ENCODE measurements at regions not wholly inside any gene's neighbourhood (a gene's known extent, or its start where the extent isn't known, plus 50 kb on each side); places are given as distances from the start of the nearest gene placed in this dataset.

DNA sequence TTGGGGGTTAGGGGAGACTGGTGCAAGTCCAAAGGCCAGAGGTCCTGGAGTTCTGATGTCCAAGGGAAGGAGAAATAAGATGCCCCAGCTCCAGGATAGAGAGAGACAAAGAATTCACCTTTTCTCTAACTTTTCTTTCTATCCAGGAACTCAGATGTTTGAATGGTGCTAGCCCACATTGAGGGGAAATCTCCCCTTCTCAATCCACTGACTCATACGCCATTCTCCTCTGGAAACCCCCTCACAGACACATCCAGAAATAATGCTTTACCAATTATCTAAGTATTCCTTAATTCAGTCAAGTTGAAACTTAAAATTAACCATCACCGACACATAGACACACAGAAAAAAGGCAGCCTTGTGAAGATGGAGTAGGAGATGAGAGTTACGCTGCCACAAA, 1085.2 kb downstream of the NSUN3 start:
- Histone ChIP-seq H3K79me2 (ENCODE audit: insufficient read depth, low read length) (no peaks in the 10 kb centered on the region), H3K4me1 (ENCODE audit: insufficient read depth, low read length) (no peaks in the 10 kb centered on the region), H3K9me3 (ENCODE audit: low read depth, low read length) (no peaks in the 10 kb centered on the region), H3K36me3 (ENCODE audit: insufficient read depth, low read length) (no peaks in the 10 kb centered on the region), H3K27ac (ENCODE audit: low read depth, low read length) (no peak overlapping the region), H3K4me3 (ENCODE audit: insufficient read depth, low read length) (no peak overlapping the region), H3K4me2 (ENCODE audit: insufficient read depth, low read length) (no peak overlapping the region), H3K27me3 (ENCODE audit: insufficient read depth, low read length) (no peaks in the 10 kb centered on the region), H2AFZ (ENCODE audit: low read length) (no peak overlapping the region), H4K20me1 (ENCODE audit: insufficient read depth, low read length) (no peaks in the 10 kb centered on the region)
- DNase-seq (ENCODE audit: insufficient read length, low spot score, missing footprints): no peak
- TF ChIP-seq, protein P1, sequence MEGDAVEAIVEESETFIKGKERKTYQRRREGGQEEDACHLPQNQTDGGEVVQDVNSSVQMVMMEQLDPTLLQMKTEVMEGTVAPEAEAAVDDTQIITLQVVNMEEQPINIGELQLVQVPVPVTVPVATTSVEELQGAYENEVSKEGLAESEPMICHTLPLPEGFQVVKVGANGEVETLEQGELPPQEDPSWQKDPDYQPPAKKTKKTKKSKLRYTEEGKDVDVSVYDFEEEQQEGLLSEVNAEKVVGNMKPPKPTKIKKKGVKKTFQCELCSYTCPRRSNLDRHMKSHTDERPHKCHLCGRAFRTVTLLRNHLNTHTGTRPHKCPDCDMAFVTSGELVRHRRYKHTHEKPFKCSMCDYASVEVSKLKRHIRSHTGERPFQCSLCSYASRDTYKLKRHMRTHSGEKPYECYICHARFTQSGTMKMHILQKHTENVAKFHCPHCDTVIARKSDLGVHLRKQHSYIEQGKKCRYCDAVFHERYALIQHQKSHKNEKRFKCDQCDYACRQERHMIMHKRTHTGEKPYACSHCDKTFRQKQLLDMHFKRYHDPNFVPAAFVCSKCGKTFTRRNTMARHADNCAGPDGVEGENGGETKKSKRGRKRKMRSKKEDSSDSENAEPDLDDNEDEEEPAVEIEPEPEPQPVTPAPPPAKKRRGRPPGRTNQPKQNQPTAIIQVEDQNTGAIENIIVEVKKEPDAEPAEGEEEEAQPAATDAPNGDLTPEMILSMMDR (IDR thresholded peaks at IDR 0.05; ENCODE audit: extremely low read depth, low read depth, low read length): no peak

DNA sequence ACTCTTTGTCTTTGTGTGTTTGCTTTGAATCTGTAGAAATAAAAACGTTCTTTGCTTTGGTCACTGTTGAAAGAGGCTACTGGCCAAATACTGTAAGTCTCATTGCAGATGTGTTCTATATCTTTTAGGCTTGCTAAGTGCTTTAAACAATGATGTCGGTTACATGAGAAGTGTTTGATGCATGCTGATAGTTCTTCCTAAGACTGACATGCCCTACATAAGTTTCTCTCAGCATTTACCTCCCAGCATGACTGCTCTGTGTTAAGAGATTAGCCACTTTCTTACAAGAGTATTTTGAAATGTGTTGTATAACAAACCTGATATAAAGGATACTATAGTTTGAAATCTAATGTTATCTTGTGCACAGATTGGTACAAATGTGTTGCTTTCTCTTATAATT, 1088.7 kb downstream of the NSUN3 start:
- Histone ChIP-seq H3K27ac (ENCODE audit: low read depth, low read length) (no peak overlapping the region), H3K36me3 (ENCODE audit: insufficient read depth, low read length) (no peaks in the 10 kb centered on the region), H3K4me1 (ENCODE audit: insufficient read depth, low read length) (no peaks in the 10 kb centered on the region), H3K9me3 (ENCODE audit: low read depth, low read length) (no peaks in the 10 kb centered on the region), H2AFZ (ENCODE audit: low read length) (no peak overlapping the region), H3K27me3 (ENCODE audit: insufficient read depth, low read length) (no peaks in the 10 kb centered on the region), H3K79me2 (ENCODE audit: insufficient read depth, low read length) (no peaks in the 10 kb centered on the region), H3K4me2 (ENCODE audit: insufficient read depth, low read length) (no peak overlapping the region), H3K4me3 (ENCODE audit: insufficient read depth, low read length) (no peak overlapping the region), H4K20me1 (ENCODE audit: insufficient read depth, low read length) (no peaks in the 10 kb centered on the region)
- TF ChIP-seq, protein P1 (IDR thresholded peaks at IDR 0.05; ENCODE audit: extremely low read depth, low read depth, low read length): no peak
- no peak for DNase-seq (ENCODE audit: insufficient read length, low spot score, missing footprints)

DNA sequence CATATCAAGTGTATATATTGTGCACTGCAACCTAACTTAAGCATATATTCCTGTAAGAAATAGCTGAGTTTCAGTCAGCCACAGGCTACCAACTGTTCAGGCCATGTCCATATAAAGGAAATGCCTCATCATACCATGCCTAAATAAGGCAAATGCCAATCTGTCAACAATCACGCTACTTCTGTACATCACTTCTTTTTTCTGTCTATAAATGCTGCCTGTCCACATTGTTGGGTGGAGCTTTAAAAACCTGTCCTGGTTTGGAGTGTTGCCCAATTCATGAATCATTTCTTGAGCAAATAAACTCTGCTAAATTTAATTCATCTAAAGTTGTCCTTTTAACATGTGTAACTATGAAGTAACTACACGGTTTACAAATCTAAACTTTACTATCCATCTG, 1091.9 kb downstream of the NSUN3 start:
- Histone ChIP-seq H3K79me2 (ENCODE audit: insufficient read depth, low read length) (no peaks in the 10 kb centered on the region), H2AFZ (ENCODE audit: low read length) (no peak overlapping the region), H3K9me3 (ENCODE audit: low read depth, low read length) (no peaks in the 10 kb centered on the region), H3K27ac (ENCODE audit: low read depth, low read length) (no peak overlapping the region), H3K4me1 (ENCODE audit: insufficient read depth, low read length) (no peaks in the 10 kb centered on the region), H3K27me3 (ENCODE audit: insufficient read depth, low read length) (no peaks in the 10 kb centered on the region), H4K20me1 (ENCODE audit: insufficient read depth, low read length) (no peaks in the 10 kb centered on the region), H3K4me2 (ENCODE audit: insufficient read depth, low read length) (no peak overlapping the region), H3K4me3 (ENCODE audit: insufficient read depth, low read length) (no peak overlapping the region), H3K36me3 (ENCODE audit: insufficient read depth, low read length) (no peaks in the 10 kb centered on the region)
- TF ChIP-seq, protein P1 (IDR thresholded peaks at IDR 0.05; ENCODE audit: extremely low read depth, low read depth, low read length): no peak
- DNase-seq (ENCODE audit: insufficient read length, low spot score, missing footprints): no peak

DNA sequence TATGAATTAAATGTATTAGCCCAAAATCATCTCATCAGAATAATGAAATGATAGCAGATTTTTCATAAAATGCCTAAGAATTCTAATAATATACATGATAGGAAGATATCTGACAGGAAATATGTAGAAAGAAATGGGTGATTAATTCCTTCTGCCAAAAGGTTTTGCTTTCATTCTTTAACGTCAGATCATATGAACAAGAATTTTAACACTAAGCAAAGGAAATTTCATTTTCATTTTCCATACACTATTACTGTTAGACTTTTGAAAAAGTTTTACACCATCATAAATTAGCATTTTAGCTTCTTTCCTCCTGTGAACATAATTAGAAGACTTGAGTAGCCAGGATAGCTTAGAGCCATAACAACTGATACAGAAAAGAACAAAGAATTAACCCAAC, 1099.9 kb downstream of the NSUN3 start:
- no peak overlapping the region for H3K4me2 ChIP-seq (ENCODE audit: insufficient read depth, low read length)
- no peaks in the 10 kb centered on the region for H3K27me3 ChIP-seq (ENCODE audit: insufficient read depth, low read length)
- no peaks in the 10 kb centered on the region for H3K79me2 ChIP-seq (ENCODE audit: insufficient read depth, low read length)
- H3K36me3 ChIP-seq (ENCODE audit: insufficient read depth, low read length): no peaks in the 10 kb centered on the region
- H3K4me3 ChIP-seq (ENCODE audit: insufficient read depth, low read length): no peak overlapping the region
- no peaks in the 10 kb centered on the region for H3K4me1 ChIP-seq (ENCODE audit: insufficient read depth, low read length)
- H3K9me3 ChIP-seq (ENCODE audit: low read depth, low read length): no peaks in the 10 kb centered on the region
- H2AFZ ChIP-seq (ENCODE audit: low read length): no peak overlapping the region
- H3K27ac ChIP-seq (ENCODE audit: low read depth, low read length): no peak overlapping the region
- no peak for DNase-seq (ENCODE audit: insufficient read length, low spot score, missing footprints)
- TF ChIP-seq, protein P1 (IDR thresholded peaks at IDR 0.05; ENCODE audit: extremely low read depth, low read depth, low read length): no peak
- H4K20me1 ChIP-seq (ENCODE audit: insufficient read depth, low read length): no peaks in the 10 kb centered on the region

All from osteoblast (primary cell).